OCI-LY3 (cell line): ENCODE measurements at regions not wholly inside any gene's neighbourhood (a gene's known extent, or its start where the extent isn't known, plus 50 kb on each side); places are given as distances from the start of the nearest gene placed in this dataset.
"Not testable (repeated sequence)": the region's sequence is repeated elsewhere in the genome, so short reads cannot be mapped to it uniquely, and the experiment has no call there.

Experiments used
- CTCF ChIP-seq: fragments of 200-600, 300-600 bp; sonication (generic); IDR thresholded peaks from 2 replicates; pipeline ENCODE4 v1.5.1; 2014; ENCODE audit warnings: antibody characterized with exemption, low read length, low read depth
- EZH2phosphoT487 ChIP-seq: fragments of 200-600 bp; shearing (Covaris generic); IDR thresholded peaks from 2 replicates; pipeline ENCODE4 v1.6.1; 2018; ENCODE audit warnings: antibody characterized with exemption, mixed run types, low read depth

- TF ChIP-seq CTCF, EZH2phosphoT487: not testable (repeated sequence)
Observed at GRCh38 chr10:100638969-100639368, 103.2 kb downstream of the HIF1AN start.
